ENCODE measurements at regions not wholly inside any gene's neighbourhood (a gene's known extent, or its start where the extent isn't known, plus 50 kb on each side); places are given as distances from the start of the nearest gene placed in this dataset.

DNA sequence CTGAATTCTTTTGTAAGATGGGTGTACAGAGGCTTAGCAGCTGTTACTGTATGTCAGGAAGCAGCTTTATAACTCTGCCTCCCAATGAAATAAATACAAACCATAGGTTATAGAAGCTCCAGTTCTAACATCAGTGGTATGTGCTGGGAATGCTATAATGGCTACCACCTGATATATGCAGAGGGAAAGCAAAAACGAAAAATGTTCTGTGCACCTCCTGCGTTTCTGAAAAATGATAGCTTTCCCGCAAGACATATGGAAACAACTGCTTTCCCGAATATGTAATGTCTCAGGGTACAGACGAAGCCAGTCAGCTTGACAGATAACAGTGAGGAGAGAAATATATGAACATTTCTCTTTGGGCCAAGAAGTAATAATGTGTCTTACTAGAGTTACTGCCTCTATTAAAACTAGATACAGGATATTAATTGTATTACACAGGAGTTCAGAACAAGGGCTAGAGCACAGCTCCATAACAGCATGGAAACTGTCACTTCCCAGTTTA lies 517.0 kb upstream of the NRSN1 start:
- TF ChIP-seq GATA2 (IDR thresholded peaks at IDR 0.05; ENCODE audit: low read depth, low read length) (no peak), GATA3 (IDR thresholded peaks at IDR 0.05; ENCODE audit: low read depth, low read length) (no peak)
